ENCODE measurements at regions not wholly inside any gene's neighbourhood (a gene's known extent, or its start where the extent isn't known, plus 50 kb on each side); places are given as distances from the start of the nearest gene placed in this dataset.
"Not testable (repeated sequence)": the region's sequence is repeated elsewhere in the genome, so short reads cannot be mapped to it uniquely, and the experiment has no call there.

GRCh38 chr6:93183531-93183972, 235.8 kb downstream of the EPHA7 start:
- DNase-seq = no peak

- DNase-seq = no peak
Measured at GRCh38 chr6:93182938-93183479, 236.3 kb downstream of the EPHA7 start.

GRCh38 chr6:93177918-93178317, 241.4 kb downstream of the EPHA7 start:
- DNase-seq = no peak

- no peak for DNase-seq
Measured at GRCh38 chr6:93177438-93177837, 241.9 kb downstream of the EPHA7 start.

- DNase-seq = no peak
Measured at GRCh38 chr6:93176070-93176469, 243.3 kb downstream of the EPHA7 start.

GRCh38 chr6:93173573-93173972, 245.8 kb downstream of the EPHA7 start:
- not testable (repeated sequence) for DNase-seq

GRCh38 chr6:93165850-93166430, 253.4 kb downstream of the EPHA7 start:
- DNase-seq = no peak

GRCh38 chr6:93164781-93165180, 254.6 kb downstream of the EPHA7 start:
- peak; percentile 11 for DNase-seq

- no peak for DNase-seq
Measured at GRCh38 chr6:93163146-93163545, 256.2 kb downstream of the EPHA7 start.

GRCh38 chr6:93139408-93140081, 279.8 kb downstream of the EPHA7 start:
- DNase-seq = no peak

GRCh38 chr6:93136111-93136510, 283.2 kb downstream of the EPHA7 start:
- no peak for DNase-seq

- DNase-seq = no peak
Measured at GRCh38 chr6:93124006-93124632, 295.2 kb downstream of the EPHA7 start.

GRCh38 chr6:93123585-93123984, 295.8 kb downstream of the EPHA7 start:
- DNase-seq = no peak

- DNase-seq = no peak
Measured at GRCh38 chr6:93120154-93120742, 299.1 kb downstream of the EPHA7 start.

- DNase-seq = no peak
Measured at GRCh38 chr6:93105907-93106306, 313.5 kb downstream of the EPHA7 start.

- DNase-seq = peak; percentile 30
Measured at GRCh38 chr6:93105017-93105416, 314.3 kb downstream of the EPHA7 start.

GRCh38 chr6:93104195-93104817, 315.1 kb downstream of the EPHA7 start:
- no peak for DNase-seq

- peak; percentile 73 for DNase-seq
Measured at GRCh38 chr6:93088621-93089501, 330.5 kb downstream of the EPHA7 start.

GRCh38 chr6:93087606-93088005, 331.8 kb downstream of the EPHA7 start:
- DNase-seq = no peak

GRCh38 chr6:93086351-93086750, 333.0 kb downstream of the EPHA7 start:
- no peak for DNase-seq

- DNase-seq = no peak
Measured at GRCh38 chr6:93083337-93084230, 335.8 kb downstream of the EPHA7 start.
